Peyer's patch (tissue), 4 donors: ENCODE measurements at regions not wholly inside any gene's neighbourhood (a gene's known extent, or its start where the extent isn't known, plus 50 kb on each side); places are given as distances from the start of the nearest gene placed in this dataset.

Source experiments
- DNase-seq, 3 donors: peaks; one replicate each; pipeline ENCODE4 v3.0.0-alpha.2; 2017 to 2019
- H3K27ac ChIP-seq, 4 donors: fragments of 200-600 bp; sonication (generic); one replicate each; pipeline ENCODE4 v1.5.1; 2016 to 2019
- H3K27me3 ChIP-seq, 2 donors: fragments of 200-600 bp; sonication (generic); one replicate each; pipeline ENCODE4 v1.5.1; 2019
- H3K36me3 ChIP-seq, 3 donors: fragments of 200-600 bp; sonication (generic); one replicate each; pipeline ENCODE4 v1.5.1; 2016 to 2019
- H3K4me1 ChIP-seq, 4 donors: fragments of 200-600 bp; sonication (generic); one replicate each; pipeline ENCODE4 v1.5.1; 2016 to 2019
- H3K4me3 ChIP-seq, 4 donors: fragments of 200-600 bp; sonication (generic); 1 replicate in 3 of 4; 2 replicates in 1 of 4; pipeline ENCODE4 v1.5.1; 2016 to 2019; ENCODE audit warnings: mild to moderate bottlenecking in 1 of 4
- H3K9me3 ChIP-seq, 4 donors: fragments of 200-600 bp; sonication (generic); one replicate each; pipeline ENCODE4 v1.5.1; 2016 to 2019; ENCODE audit warnings: mild to moderate bottlenecking in 1 of 4
- POLR2A ChIP-seq, 2 donors: fragments of 450-650 bp; IDR thresholded peaks; one replicate each; pipeline ENCODE4 v1.5.1; 2017; ENCODE audit warnings: antibody characterized with exemption in 2 of 2, mild to moderate bottlenecking in 2 of 2, moderate library complexity in 2 of 2
- small RNA-seq, 2 donors: library from RNA; depleted of rRNA; stranded (forward); fragments of <200 nt; gene quantifications; one replicate each; pipeline ENCODE3, GENCODE V24; 2016
- TF ChIP-seq, protein P1 (sequence below), 6 experiments: fragments of 450-650 bp in 4 of 6; fragments of 200-600 bp in 2 of 6; sonication (generic) in 1 of 6; IDR thresholded peaks; one replicate each; pipeline ENCODE4 v1.5.1; 2017 to 2019; ENCODE audit warnings: antibody characterized with exemption in 6 of 6, mild to moderate bottlenecking in 3 of 6, moderate library complexity in 1 of 6

GRCh38 chr14:85471156-85471555, 58.8 kb upstream of the FLRT2 start:
- Histone ChIP-seq H3K27ac (no peak overlapping the region), H3K4me1 (no peaks in the 10 kb centered on the region)

GRCh38 chr14:85471744-85472143, 58.2 kb upstream of the FLRT2 start:
- TF ChIP-seq POLR2A (IDR thresholded peaks at IDR 0.05): no peak
- TF ChIP-seq, protein P1, sequence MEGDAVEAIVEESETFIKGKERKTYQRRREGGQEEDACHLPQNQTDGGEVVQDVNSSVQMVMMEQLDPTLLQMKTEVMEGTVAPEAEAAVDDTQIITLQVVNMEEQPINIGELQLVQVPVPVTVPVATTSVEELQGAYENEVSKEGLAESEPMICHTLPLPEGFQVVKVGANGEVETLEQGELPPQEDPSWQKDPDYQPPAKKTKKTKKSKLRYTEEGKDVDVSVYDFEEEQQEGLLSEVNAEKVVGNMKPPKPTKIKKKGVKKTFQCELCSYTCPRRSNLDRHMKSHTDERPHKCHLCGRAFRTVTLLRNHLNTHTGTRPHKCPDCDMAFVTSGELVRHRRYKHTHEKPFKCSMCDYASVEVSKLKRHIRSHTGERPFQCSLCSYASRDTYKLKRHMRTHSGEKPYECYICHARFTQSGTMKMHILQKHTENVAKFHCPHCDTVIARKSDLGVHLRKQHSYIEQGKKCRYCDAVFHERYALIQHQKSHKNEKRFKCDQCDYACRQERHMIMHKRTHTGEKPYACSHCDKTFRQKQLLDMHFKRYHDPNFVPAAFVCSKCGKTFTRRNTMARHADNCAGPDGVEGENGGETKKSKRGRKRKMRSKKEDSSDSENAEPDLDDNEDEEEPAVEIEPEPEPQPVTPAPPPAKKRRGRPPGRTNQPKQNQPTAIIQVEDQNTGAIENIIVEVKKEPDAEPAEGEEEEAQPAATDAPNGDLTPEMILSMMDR (IDR thresholded peaks at IDR 0.05): no peak
- H3K4me3 ChIP-seq: no peak overlapping the region
- no peaks in the 10 kb centered on the region for H3K9me3 ChIP-seq
- DNase-seq: no peak
- no peaks in the 10 kb centered on the region for H3K36me3 ChIP-seq
- no peak overlapping the region for H3K27ac ChIP-seq
- H3K27me3 ChIP-seq: no peaks in the 10 kb centered on the region
- no peaks in the 10 kb centered on the region for H3K4me1 ChIP-seq

More at GRCh38 chr14:85471156-85471555, 58.8 kb upstream of the FLRT2 start:
- H3K27me3 ChIP-seq: no peaks in the 10 kb centered on the region
- DNase-seq: no peak
- H3K9me3 ChIP-seq: no peaks in the 10 kb centered on the region
- TF ChIP-seq POLR2A (IDR thresholded peaks at IDR 0.05): no peak
- TF ChIP-seq, protein P1 (IDR thresholded peaks at IDR 0.05): no peak
- no peak overlapping the region for H3K4me3 ChIP-seq
- H3K36me3 ChIP-seq: no peaks in the 10 kb centered on the region

DNA sequence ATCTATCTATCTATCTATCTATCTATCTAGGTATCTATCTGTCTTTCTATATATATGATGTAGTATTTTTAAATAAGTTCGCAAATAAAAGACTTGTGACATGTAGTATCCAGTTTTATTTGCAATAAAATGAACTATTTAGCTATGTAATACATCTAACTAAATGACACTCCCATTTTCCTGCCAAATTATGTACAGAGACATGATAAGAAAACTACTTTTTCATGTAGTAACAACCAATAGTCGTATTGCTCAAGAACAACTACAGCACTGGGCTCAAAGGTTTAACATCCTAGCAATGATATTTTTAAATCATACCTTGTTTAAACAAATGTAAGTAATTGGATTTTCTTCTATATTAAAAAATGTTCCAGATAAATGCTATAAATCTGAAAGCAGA, 55.5 kb upstream of the FLRT2 start:
- H3K36me3 ChIP-seq: no peaks in the 10 kb centered on the region
- TF ChIP-seq POLR2A (IDR thresholded peaks at IDR 0.05): no peak
- TF ChIP-seq, protein P1 (IDR thresholded peaks at IDR 0.05): no peak
- no peak overlapping the region for H3K4me3 ChIP-seq
- no peaks in the 10 kb centered on the region for H3K9me3 ChIP-seq
- no peaks in the 10 kb centered on the region for H3K4me1 ChIP-seq
- no peak overlapping the region for H3K27ac ChIP-seq
- no peaks in the 10 kb centered on the region for H3K27me3 ChIP-seq
- no peak for DNase-seq

DNA sequence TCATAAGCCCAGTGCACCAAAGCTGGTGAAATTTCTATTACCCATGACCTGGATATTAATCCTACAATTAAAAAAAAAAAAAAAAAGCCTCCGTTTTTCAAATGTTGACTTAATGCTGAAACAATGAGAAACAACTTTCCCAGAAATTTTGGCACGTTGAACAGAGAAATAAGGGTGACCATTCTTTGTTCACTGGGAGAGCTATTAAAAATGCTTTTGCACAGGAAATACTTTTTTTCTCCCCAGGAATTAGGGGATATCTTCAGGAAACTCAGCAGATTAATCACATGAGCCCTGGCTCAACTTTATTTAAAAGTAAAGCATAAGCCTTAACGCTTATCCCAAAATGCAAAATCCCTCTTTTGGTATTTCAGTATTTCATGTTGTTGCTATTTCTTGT, 54.8 kb upstream of the FLRT2 start:
- no peaks in the 10 kb centered on the region for H3K36me3 ChIP-seq
- no peak for TF ChIP-seq POLR2A (IDR thresholded peaks at IDR 0.05)
- H3K4me3 ChIP-seq: no peak overlapping the region
- no peaks in the 10 kb centered on the region for H3K27me3 ChIP-seq
- H3K27ac ChIP-seq: no peak overlapping the region
- no peaks in the 10 kb centered on the region for H3K4me1 ChIP-seq
- H3K9me3 ChIP-seq: no peaks in the 10 kb centered on the region
- no peak for DNase-seq

- Histone ChIP-seq H3K4me1 (peaks cover 0 to 12% (median 0%) of the 10 kb centered on the region in 4 donors), H3K9me3 (no peaks in the 10 kb centered on the region), H3K27ac (no peak overlapping the region), H3K27me3 (no peaks in the 10 kb centered on the region), H3K36me3 (no peaks in the 10 kb centered on the region), H3K4me3 (no peak overlapping the region)
- no peak for DNase-seq
- TF ChIP-seq, protein P1 (IDR thresholded peaks at IDR 0.05): no peak
- TF ChIP-seq POLR2A (IDR thresholded peaks at IDR 0.05): no peak
Observed at GRCh38 chr14:85479306-85479705, 50.6 kb upstream of the FLRT2 start.

DNA sequence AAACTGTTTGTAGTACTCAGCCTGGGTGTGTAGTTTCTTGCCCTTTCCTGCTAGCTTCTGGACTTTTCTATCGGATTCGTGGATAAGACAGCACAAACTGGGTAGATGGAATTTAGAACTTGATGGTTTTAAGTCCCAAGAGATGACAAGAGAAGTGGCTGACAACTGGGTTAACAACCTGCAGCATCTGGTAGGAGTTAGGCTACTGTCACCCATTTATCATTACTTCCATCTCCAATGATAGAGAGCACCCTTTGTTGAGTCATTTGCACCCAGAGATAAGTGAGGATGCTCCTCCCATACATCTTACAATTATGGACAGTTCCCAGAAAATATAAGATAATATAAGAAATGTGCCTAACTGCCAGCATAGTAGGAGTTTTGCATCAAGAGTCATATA, 50.2 kb upstream of the FLRT2 start:
- H3K4me1 ChIP-seq: peaks cover 0 to 12% (median 0%) of the 10 kb centered on the region in 4 donors
- H3K4me3 ChIP-seq: no peak overlapping the region
- no peaks in the 10 kb centered on the region for H3K36me3 ChIP-seq
- no peak for DNase-seq
- TF ChIP-seq, protein P1 (IDR thresholded peaks at IDR 0.05): no peak
- TF ChIP-seq POLR2A (IDR thresholded peaks at IDR 0.05): no peak
- no peaks in the 10 kb centered on the region for H3K27me3 ChIP-seq
- H3K27ac ChIP-seq: no peak overlapping the region
- no peaks in the 10 kb centered on the region for H3K9me3 ChIP-seq

Small RNAs in the stretch of these regions (small RNA-seq; reads per million reads assigned to genes)
- gene AL161713.1 (0 reads per million in 2 donors), gene AL163642.1 (0 reads per million in 2 donors), gene RF00017 (0 reads per million in 2 donors), gene RNU6-976P (0 reads per million in 2 donors), gene RNU6ATAC28P (0 reads per million in 2 donors), gene RNU7-51P (0 reads per million in 2 donors)
